ENCODE measurements at regions not wholly inside any gene's neighbourhood (a gene's known extent, or its start where the extent isn't known, plus 50 kb on each side); places are given as distances from the start of the nearest gene placed in this dataset.

DNA sequence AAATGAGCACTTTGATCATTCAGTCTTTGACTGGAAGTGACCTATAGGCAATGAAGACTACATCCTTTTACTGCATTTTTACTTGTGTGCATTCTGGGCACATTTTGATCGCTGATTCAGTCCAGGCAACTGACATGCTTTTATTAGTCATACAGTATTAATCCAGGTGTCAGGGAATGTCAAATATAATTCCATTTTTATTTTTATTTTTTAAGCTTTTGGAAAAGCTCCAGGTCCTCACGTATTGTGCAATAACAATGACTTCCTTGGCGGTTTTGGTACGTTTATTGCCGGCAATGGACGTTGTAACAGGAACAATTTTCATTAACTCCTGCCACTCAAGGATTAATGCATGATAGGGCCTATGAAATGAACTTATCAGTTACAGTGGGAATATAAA lies 302.6 kb upstream of the PTBP2 start:
- TF ChIP-seq, protein P1, sequence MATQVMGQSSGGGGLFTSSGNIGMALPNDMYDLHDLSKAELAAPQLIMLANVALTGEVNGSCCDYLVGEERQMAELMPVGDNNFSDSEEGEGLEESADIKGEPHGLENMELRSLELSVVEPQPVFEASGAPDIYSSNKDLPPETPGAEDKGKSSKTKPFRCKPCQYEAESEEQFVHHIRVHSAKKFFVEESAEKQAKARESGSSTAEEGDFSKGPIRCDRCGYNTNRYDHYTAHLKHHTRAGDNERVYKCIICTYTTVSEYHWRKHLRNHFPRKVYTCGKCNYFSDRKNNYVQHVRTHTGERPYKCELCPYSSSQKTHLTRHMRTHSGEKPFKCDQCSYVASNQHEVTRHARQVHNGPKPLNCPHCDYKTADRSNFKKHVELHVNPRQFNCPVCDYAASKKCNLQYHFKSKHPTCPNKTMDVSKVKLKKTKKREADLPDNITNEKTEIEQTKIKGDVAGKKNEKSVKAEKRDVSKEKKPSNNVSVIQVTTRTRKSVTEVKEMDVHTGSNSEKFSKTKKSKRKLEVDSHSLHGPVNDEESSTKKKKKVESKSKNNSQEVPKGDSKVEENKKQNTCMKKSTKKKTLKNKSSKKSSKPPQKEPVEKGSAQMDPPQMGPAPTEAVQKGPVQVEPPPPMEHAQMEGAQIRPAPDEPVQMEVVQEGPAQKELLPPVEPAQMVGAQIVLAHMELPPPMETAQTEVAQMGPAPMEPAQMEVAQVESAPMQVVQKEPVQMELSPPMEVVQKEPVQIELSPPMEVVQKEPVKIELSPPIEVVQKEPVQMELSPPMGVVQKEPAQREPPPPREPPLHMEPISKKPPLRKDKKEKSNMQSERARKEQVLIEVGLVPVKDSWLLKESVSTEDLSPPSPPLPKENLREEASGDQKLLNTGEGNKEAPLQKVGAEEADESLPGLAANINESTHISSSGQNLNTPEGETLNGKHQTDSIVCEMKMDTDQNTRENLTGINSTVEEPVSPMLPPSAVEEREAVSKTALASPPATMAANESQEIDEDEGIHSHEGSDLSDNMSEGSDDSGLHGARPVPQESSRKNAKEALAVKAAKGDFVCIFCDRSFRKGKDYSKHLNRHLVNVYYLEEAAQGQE (IDR thresholded peaks at IDR 0.05; ENCODE audit: low read depth, low read length): no peak
- TF ChIP-seq, protein P2, sequence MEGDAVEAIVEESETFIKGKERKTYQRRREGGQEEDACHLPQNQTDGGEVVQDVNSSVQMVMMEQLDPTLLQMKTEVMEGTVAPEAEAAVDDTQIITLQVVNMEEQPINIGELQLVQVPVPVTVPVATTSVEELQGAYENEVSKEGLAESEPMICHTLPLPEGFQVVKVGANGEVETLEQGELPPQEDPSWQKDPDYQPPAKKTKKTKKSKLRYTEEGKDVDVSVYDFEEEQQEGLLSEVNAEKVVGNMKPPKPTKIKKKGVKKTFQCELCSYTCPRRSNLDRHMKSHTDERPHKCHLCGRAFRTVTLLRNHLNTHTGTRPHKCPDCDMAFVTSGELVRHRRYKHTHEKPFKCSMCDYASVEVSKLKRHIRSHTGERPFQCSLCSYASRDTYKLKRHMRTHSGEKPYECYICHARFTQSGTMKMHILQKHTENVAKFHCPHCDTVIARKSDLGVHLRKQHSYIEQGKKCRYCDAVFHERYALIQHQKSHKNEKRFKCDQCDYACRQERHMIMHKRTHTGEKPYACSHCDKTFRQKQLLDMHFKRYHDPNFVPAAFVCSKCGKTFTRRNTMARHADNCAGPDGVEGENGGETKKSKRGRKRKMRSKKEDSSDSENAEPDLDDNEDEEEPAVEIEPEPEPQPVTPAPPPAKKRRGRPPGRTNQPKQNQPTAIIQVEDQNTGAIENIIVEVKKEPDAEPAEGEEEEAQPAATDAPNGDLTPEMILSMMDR (IDR thresholded peaks at IDR 0.05): no peak
- TF ChIP-seq GABPA (IDR thresholded peaks at IDR 0.05; ENCODE audit: low read depth) (no peak), SMC3 (IDR thresholded peaks at IDR 0.05; ENCODE audit: low read depth, low read length) (no peak), EZH2phosphoT487 (IDR thresholded peaks at IDR 0.05; ENCODE audit: borderline replicate concordance, low read depth) (no peak), MXI1 (IDR thresholded peaks at IDR 0.05; ENCODE audit: low read depth, low read length) (no peak)

Data from SK-N-SH (cell line).